ENCODE measurements at regions not wholly inside any gene's neighbourhood (a gene's known extent, or its start where the extent isn't known, plus 50 kb on each side); places are given as distances from the start of the nearest gene placed in this dataset.
A peak's percentile ranks its signal among the peaks of the same experiment; 100 is the strongest.

DNA sequence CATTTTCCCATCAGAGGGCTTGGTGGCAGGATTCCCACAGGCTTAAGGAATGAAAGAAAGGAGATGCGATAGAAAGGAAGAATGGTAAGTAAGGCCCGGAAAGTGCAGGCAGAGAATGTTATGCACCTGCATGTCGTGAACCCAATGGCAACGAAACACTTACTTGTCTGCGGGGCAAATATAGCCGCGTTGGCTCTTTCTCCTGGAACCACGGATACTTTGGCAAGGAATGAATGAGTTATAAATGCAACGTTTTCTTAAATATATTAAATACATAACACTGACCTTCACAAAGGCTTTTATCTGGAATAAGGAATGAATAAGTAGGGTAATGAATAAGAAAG, 192.1 kb downstream of the KATNAL1 start:
- H3K4me1 Mint-ChIP-seq (ENCODE audit: low read depth): peaks cover 39% of the 10 kb centered on the region
- H3K27ac Mint-ChIP-seq: peak overlapping the region; percentile 26
- H3K4me3 Mint-ChIP-seq (ENCODE audit: low read depth): peak overlapping the region; percentile 68
- no peak for TF ChIP-seq CTCF (IDR thresholded peaks at IDR 0.05; ENCODE audit: unreplicated experiment)
- DNase-seq (ENCODE audit: low spot score, unreplicated experiment): no peak
- H3K9me3 Mint-ChIP-seq (ENCODE audit: low read depth): no peaks in the 10 kb centered on the region
- H3K27me3 Mint-ChIP-seq: peaks cover 18% of the 10 kb centered on the region
- H3K36me3 Mint-ChIP-seq (ENCODE audit: insufficient read depth): no peaks in the 10 kb centered on the region

DNA sequence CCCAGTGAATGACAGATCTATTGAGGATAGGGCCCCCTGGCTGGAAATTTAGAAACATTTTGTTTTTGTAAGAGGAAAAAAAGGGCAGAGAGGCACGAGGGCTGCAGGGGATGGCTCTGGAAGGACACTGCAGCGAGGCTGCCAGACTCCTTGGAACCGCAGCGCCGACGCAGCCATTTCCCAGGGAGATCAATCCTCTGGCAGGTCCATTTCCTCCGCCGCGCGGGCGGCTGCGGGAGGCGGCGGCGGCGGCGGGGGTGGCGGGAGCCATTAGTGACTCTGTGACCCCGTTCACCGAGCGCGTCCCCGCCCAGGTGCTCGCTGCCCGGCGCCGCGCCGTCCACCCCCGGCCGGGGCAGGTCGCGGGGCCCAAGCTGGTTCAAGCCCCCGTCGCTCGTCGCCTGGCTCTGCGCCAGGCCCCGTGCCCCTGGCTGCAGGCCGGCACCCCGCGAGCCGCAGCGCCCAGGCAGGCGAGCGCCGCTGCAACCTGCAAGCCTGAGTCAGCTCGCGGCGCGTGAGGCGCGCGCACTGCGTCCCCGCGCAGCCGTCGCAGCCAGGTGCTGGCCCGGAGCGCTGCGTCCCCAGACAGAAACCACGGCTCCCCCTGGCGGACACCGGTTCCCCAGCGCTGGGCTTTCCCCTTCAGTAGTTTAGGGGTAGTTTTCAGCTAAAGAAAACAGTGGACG, 192.6 kb downstream of the KATNAL1 start:
- TF ChIP-seq CTCF (IDR thresholded peaks at IDR 0.05; ENCODE audit: unreplicated experiment): peak; percentile 98
- Mint-ChIP-seq H3K27me3 (peaks cover 13% of the 10 kb centered on the region), H3K4me1 (ENCODE audit: low read depth) (peaks cover 41% of the 10 kb centered on the region), H3K9me3 (ENCODE audit: low read depth) (no peaks in the 10 kb centered on the region), H3K36me3 (ENCODE audit: insufficient read depth) (no peaks in the 10 kb centered on the region), H3K27ac (peak overlapping the region; percentile 93), H3K4me3 (ENCODE audit: low read depth) (peak overlapping the region; percentile 84)
- peak; percentile 94 for DNase-seq (ENCODE audit: low spot score, unreplicated experiment)

GRCh38 chr13:30113983-30114570, 193.3 kb downstream of the KATNAL1 start:
- Mint-ChIP-seq H3K9me3 (ENCODE audit: low read depth) (no peaks in the 10 kb centered on the region), H3K27ac (peak overlapping the region; percentile 93), H3K36me3 (ENCODE audit: insufficient read depth) (no peaks in the 10 kb centered on the region), H3K27me3 (peaks cover 9% of the 10 kb centered on the region), H3K4me1 (ENCODE audit: low read depth) (peaks cover 46% of the 10 kb centered on the region), H3K4me3 (ENCODE audit: low read depth) (peak overlapping the region; percentile 84)
- TF ChIP-seq CTCF (IDR thresholded peaks at IDR 0.05; ENCODE audit: unreplicated experiment): no peak
- no peak for DNase-seq (ENCODE audit: low spot score, unreplicated experiment)

- TF ChIP-seq CTCF (IDR thresholded peaks at IDR 0.05; ENCODE audit: unreplicated experiment): no peak
- Mint-ChIP-seq H3K27me3 (peaks cover 9% of the 10 kb centered on the region), H3K4me1 (ENCODE audit: low read depth) (peaks cover 52% of the 10 kb centered on the region), H3K4me3 (ENCODE audit: low read depth) (peak overlapping the region; percentile 84), H3K9me3 (ENCODE audit: low read depth) (no peaks in the 10 kb centered on the region), H3K36me3 (ENCODE audit: insufficient read depth) (no peaks in the 10 kb centered on the region), H3K27ac (peak overlapping the region; percentile 93)
- DNase-seq (ENCODE audit: low spot score, unreplicated experiment): no peak
These were observed 193.8 kb downstream of the KATNAL1 start for GRCh38 chr13:30113551-30113950.

- peak overlapping the region; percentile 60 for H3K27ac Mint-ChIP-seq
- H3K4me1 Mint-ChIP-seq (ENCODE audit: low read depth): peaks cover 56% of the 10 kb centered on the region
- DNase-seq (ENCODE audit: low spot score, unreplicated experiment): peak; percentile 70
- TF ChIP-seq CTCF (IDR thresholded peaks at IDR 0.05; ENCODE audit: unreplicated experiment): peak; percentile 98
- H3K4me3 Mint-ChIP-seq (ENCODE audit: low read depth): peak overlapping the region; percentile 54
- peaks cover 6% of the 10 kb centered on the region for H3K27me3 Mint-ChIP-seq
- no peaks in the 10 kb centered on the region for H3K36me3 Mint-ChIP-seq (ENCODE audit: insufficient read depth)
- no peaks in the 10 kb centered on the region for H3K9me3 Mint-ChIP-seq (ENCODE audit: low read depth)
These were observed 194.5 kb downstream of the KATNAL1 start for GRCh38 chr13:30112602-30113435.
